Motor neuron (in vitro differentiated cells): ENCODE measurements at regions not wholly inside any gene's neighbourhood (a gene's known extent, or its start where the extent isn't known, plus 50 kb on each side); places are given as distances from the start of the nearest gene placed in this dataset.
A peak's percentile ranks its signal among the peaks of the same experiment; 100 is the strongest.
"Not testable (repeated sequence)": the region's sequence is repeated elsewhere in the genome, so short reads cannot be mapped to it uniquely, and the experiment has no call there.

Experiments used
- ATAC-seq, 8 experiments: fragments of 200-7000 bp; cut with Tn5 transposase; replicated peaks in 6 of 8; 2 replicates each; pipeline ENCODE4 v1.8.0; 2021; ENCODE audit warnings: mild to moderate bottlenecking in 8 of 8, moderate library complexity in 8 of 8
- H3K27ac ChIP-seq, 2 donors: fragments of 250-450 bp; sonication (Bioruptor Pico); 2 replicates each; pipeline ENCODE4 v1.9.0; 2021; ENCODE audit warnings: antibody characterized with exemption in 2 of 2, mild to moderate bottlenecking in 2 of 2, moderate library complexity in 1 of 2
- H3K4me1 ChIP-seq, 2 donors: fragments of 250-450 bp; sonication (Bioruptor Pico); replicated peaks in 1 of 2; 2 replicates each; pipeline ENCODE4 v1.6.1; 2021; ENCODE audit warnings: antibody characterized with exemption in 2 of 2, mild to moderate bottlenecking in 2 of 2, moderate library complexity in 1 of 2
- H3K4me3 ChIP-seq, 5 donors: fragments of 250-450 bp; sonication (Bioruptor Pico); 2 replicates each; pipeline ENCODE4 v1.9.0; 2021; ENCODE audit warnings: antibody characterized with exemption in 5 of 5, mild to moderate bottlenecking in 5 of 5, moderate library complexity in 4 of 5
- WGBS, 10 experiments: fragments of 450-650 bp; shearing (Covaris generic); methylation state at CpG; one replicate each; pipeline ENCODE4 v1.0.0; 2022; 5-methylcytosine and 5-hydroxymethylcytosine counted together
- in situ Hi-C, 9 experiments: fragments of 400-800 bp; cut with MboI; loops; one replicate each; pipeline ENCODE4 v1.15.0; 2021; ENCODE audit warnings: low sequenced_read_pairs in 9 of 9, low pct_unique_long_range_greater_than_20kb in 2 of 9; ENCODE audit not compliant: unreplicated experiment in 9 of 9

DNA sequence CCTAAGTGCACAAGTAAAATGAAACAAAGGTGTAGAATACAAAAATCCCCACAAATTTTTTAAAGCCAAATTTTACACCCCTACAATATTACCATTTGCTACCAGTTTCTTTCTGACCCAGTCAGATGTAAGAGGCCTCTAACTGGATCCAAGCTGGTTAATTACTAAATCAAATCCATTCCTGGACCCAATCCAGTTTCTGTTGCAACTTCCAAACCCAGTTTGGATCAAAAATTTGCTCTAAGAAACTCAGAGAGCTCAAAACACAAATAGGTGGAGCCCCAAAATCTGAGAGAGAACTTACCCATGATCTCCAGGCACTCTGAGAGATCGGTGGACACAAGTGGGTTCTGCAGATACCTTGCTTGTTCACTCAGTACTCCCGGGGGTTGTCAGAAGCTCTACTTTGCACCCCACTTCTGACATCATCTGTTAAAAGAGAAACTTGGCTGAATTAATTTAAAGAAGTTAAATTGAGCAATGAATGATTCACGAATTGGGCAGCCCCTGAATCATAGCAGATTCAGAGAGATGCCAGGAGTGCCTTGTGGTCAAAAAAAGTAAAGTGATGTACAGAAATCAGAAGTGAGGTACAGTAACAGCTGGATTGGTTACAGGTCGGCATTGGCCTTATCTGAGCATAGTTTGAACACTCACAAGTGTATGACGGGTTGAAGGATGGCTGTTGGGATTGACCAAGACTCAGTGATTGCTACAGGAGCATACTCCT lies 448.0 kb downstream of the KCNT2 start:
- no peak overlapping the region for H3K27ac ChIP-seq
- in situ Hi-C loops: loop anchor here in 4 of 9 experiments (25.0 kb wide), 2 partner anchors 152 to 502 kb away; partner anchors contain the start of gene CFH (in 2 of the 4)
- no peaks in the 10 kb centered on the region for H3K4me1 ChIP-seq
- no peak for ATAC-seq
- WGBS, 10 experiments: 0 to 100% (median 85%) methylated on average over 1 to 5 of the region's 5 CpGs; no CpG with 5 or more reads in 1 of the 10 experiments
- H3K4me3 ChIP-seq: no peak overlapping the region

DNA sequence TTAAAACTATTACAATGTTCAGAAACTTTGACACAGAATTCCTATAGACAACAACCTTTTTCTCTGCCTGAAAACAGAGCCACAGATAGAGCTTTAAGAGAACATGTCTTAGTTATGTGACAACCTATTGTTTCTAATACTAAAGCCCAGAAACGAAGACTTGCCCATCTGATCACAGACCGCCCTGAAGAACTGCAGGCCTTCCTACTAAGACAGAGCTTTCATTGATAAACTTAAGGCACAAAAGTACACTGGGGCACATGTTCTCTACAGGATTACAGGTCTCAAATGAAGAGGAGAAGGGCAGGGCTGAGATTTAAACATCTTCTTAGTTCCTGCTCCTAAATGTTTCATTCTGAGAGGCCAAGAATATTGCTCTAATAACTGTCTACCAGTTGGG lies 452.7 kb downstream of the KCNT2 start:
- in situ Hi-C loops: loop anchor here in 4 of 9 experiments (25.0 kb wide), 2 partner anchors 157 to 507 kb away; partner anchors contain the start of gene CFH (in 2 of the 4)
- Histone ChIP-seq H3K27ac (no peak overlapping the region), H3K4me1 (no peaks in the 10 kb centered on the region), H3K4me3 (no peak overlapping the region)
- no peak for ATAC-seq
- WGBS, 10 experiments: 66 to 100% (median 83%) methylated on average over 1 to 2 of the region's 2 CpGs; no CpG with 5 or more reads in 1 of the 10 experiments

DNA sequence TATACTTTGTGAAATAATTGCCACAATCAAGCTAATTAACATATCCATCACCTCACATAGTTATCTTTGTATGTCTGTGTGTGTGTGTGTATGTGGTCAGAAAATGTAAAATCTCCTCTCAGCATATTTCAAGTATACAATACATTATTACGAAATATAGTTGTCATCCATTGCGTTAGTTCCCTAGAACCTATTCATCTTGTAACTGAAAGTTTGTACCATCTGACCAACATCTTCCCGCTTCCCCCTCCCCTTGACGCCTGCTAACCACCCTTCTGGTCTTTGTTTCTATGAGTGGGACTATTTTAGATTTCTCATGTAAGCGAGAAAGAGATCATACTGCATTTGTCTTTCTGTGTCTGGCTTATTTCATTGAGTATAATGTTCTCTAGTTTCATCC lies 455.3 kb downstream of the KCNT2 start:
- in situ Hi-C loops: loop anchor here in 4 of 9 experiments (25.0 kb wide), 2 partner anchors 159 to 509 kb away; partner anchors contain the start of gene CFH (in 2 of the 4)
- Histone ChIP-seq H3K4me1 (no peaks in the 10 kb centered on the region), H3K4me3 (no peak overlapping the region), H3K27ac (no peak overlapping the region)
- ATAC-seq: no peak
- WGBS, 10 experiments: 67 to 100% (median 91%) methylated on average over 1 to 5 of the region's 5 CpGs; no CpG with 5 or more reads in 1 of the 10 experiments

GRCh38 chr1:196152086-196152485 lies 456.2 kb downstream of the KCNT2 start:
- no peak overlapping the region for H3K27ac ChIP-seq
- WGBS, 10 experiments: 80 to 100% (median 88%) methylated on average over 1 to 3 of the region's 3 CpGs; no CpG with 5 or more reads in 4 of the 10 experiments
- H3K4me3 ChIP-seq: no peak overlapping the region
- in situ Hi-C loops: loop anchor here in 4 of 9 experiments (25.0 kb wide), 2 partner anchors 160 to 510 kb away; partner anchors contain the start of gene CFH (in 2 of the 4)
- no peak for ATAC-seq
- H3K4me1 ChIP-seq: no peaks in the 10 kb centered on the region

DNA sequence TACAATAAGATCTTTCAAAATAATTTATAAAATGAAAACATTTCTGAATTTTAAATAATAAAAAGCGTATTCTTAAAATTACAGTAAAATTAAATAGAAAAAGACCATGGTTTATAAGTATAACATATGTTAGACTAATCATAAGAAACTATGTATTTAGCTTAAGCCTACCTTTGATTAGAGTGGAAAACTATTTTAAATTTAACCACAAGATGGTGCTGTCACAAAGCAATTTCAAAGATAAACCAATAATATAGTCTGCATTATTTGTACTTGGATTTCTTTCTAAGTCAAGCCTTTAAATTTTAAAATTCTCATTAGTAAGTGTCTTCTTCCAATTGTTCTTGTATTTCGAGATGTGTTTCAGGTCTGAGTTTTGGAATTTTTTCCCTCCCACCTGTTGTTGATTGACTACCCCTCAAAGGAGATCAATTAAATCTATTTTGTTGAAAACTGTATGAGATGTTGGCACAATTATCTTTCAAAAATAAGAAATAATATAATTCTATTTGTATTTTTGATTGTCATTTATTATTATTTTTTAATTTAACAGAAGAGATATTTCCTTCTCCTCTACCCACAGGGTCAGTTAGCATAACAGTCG lies 459.8 kb downstream of the KCNT2 start:
- peak in 2 of 8 experiments; percentile 23 to 32 for ATAC-seq
- Histone ChIP-seq H3K4me3 (no peak overlapping the region), H3K4me1 (no peaks in the 10 kb centered on the region), H3K27ac (no peak overlapping the region)
- in situ Hi-C loops: loop anchor here in 3 of 9 experiments (10.0 to 25.0 kb wide), 3 partner anchors 156 to 516 kb away; partner anchors contain the start of gene CFH (in 2 of the 3)
- 27 to 55% (median 33%) methylated on average over 2 to 3 of the region's 3 CpGs for WGBS, 10 experiments

DNA sequence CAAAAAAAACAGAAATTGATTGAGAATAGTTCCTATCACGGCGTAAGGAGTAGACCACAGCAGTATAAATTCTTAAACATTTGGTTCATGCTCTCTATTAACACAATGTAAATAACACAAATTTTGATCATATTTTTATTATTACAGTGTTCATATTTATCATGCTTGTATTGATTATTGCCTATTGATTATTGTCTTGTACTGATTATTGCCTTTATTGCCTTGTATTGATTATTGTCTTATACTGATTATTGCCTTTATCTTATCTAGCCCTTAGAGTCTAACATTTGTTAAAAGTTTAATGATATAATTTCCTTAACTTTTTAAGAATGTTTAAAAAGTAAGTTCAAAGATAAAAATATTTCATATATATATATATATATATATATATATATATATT lies 460.7 kb downstream of the KCNT2 start:
- H3K27ac ChIP-seq: no peak overlapping the region
- H3K4me1 ChIP-seq: peaks cover 0 to under 1% of the 10 kb centered on the region in 2 donors
- in situ Hi-C loops: loop anchor here in 3 of 9 experiments (10.0 to 25.0 kb wide), 3 partner anchors 157 to 517 kb away; partner anchors contain the start of gene CFH (in 2 of the 3)
- 80 to 100% (median 93%) methylated on average over 2 of the region's 2 CpGs for WGBS, 10 experiments
- ATAC-seq: no peak
- no peak overlapping the region for H3K4me3 ChIP-seq

DNA sequence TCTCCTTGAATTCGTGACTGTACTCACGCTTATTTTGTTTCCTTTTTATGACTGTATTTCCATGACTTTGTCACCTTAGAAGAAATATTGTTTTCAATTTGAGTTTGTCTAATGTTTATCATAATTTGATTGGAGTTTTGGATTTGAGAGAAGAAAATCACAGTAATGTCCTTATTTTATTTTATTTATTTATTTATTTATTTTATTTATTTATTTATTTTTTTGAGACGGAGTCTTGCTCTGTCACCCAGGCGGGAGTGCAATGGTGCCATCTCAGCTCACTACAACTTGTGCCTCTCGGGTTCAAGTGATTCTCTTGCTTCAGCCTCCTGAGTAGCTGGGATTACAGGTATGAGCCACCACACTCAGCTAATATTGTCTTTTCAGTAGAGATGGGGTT lies 463.1 kb downstream of the KCNT2 start:
- not testable (repeated sequence) for H3K4me1 ChIP-seq, ATAC-seq, H3K27ac ChIP-seq, H3K4me3 ChIP-seq
- in situ Hi-C loops: loop anchor here in 3 of 9 experiments (10.0 to 25.0 kb wide), 3 partner anchors 160 to 520 kb away; partner anchors contain the start of gene CFH (in 2 of the 3)
- WGBS, 10 experiments: 87 to 100% (median 95%) methylated on average over 2 to 5 of the region's 5 CpGs

GRCh38 chr1:196144588-196144987 lies 463.7 kb downstream of the KCNT2 start:
- H3K4me3 ChIP-seq: no peak overlapping the region
- no peak for ATAC-seq
- WGBS, 10 experiments: 40 to 100% (median 100%) methylated on average over 1 of the region's 1 CpG; no CpG with 5 or more reads in 4 of the 10 experiments
- H3K4me1 ChIP-seq: peaks cover 0 to 8% of the 10 kb centered on the region in 2 donors
- in situ Hi-C loops: loop anchor here in 3 of 9 experiments (10.0 to 25.0 kb wide), 3 partner anchors 160 to 520 kb away; partner anchors contain the start of gene CFH (in 2 of the 3)
- H3K27ac ChIP-seq: no peak overlapping the region

DNA sequence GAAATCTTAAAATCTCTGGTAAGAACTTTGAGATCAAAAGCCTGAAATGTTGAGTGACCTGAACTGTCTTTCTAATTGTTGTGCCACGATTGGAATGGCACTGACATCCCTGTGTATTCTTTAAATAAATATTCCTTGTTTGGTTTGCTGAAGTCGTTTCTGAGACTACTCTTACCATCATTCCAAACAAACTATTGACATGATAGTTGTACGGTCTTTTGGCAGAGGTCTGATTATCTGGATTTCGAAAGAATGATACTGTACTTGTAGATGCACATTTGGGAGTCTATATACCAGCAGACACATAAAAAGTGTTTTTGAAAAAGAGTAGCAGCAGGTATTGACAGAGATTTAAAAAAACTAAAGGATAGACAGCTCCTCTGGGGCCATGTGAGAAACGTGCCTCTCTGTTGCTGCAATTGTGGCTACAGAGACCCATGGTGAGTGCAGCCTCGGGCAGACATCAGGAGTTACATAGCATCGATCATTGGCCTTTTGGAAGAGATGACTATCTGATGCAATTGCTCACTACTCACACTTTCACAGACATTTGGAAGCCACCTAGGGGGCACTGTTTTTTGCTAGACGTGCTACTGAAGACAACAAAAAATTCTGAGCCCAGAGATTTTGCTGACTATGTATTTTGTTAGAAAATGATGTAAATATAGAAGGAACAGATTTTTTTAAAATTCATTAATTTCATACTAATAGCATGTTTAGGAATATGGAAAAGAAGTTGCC lies 464.5 kb downstream of the KCNT2 start:
- Histone ChIP-seq H3K4me1 (peaks cover 0 to 8% of the 10 kb centered on the region in 2 donors), H3K4me3 (no peak overlapping the region), H3K27ac (no peak overlapping the region)
- in situ Hi-C loops: loop anchor here in 3 of 9 experiments (10.0 to 25.0 kb wide), 3 partner anchors 161 to 521 kb away; partner anchors contain the start of gene CFH (in 2 of the 3)
- no peak for ATAC-seq
- 33 to 91% (median 68%) methylated on average over 4 to 8 of the region's 8 CpGs; no CpG with 5 or more reads in 1 of the 10 experiments for WGBS, 10 experiments

DNA sequence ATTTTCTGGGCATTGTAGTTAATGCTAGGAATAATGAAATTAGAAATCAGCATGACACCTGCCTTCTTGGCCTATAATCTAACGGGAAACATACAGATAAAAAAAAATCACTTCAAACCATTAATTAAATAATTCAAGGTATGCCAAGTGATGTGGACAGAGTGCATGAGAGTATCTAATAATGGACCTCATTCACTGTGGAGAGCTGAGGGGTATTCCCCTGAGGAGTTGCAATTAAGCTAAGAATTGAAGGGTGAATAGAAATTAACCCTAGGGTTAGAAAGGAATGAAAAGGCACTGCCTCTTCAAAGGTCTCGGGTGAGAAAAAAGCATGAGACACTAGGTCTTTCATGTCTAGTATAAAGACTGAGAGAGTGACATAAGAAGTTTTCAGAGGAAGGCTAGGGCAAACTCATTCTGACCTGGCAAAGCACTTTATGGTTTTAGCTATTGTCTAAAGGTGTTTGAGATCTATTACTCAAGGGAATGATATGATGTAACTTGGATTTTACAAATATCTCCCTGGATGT lies 466.1 kb downstream of the KCNT2 start:
- no peak overlapping the region for H3K27ac ChIP-seq
- ATAC-seq: no peak
- peaks cover 0 to 8% of the 10 kb centered on the region in 2 donors for H3K4me1 ChIP-seq
- H3K4me3 ChIP-seq: no peak overlapping the region
- 0 to 90% (median 26%) methylated on average over 1 to 2 of the region's 2 CpGs for WGBS, 10 experiments
- in situ Hi-C loops: loop anchor here in 3 of 9 experiments (10.0 to 25.0 kb wide), 3 partner anchors 163 to 523 kb away; partner anchors contain the start of gene CFH (in 2 of the 3)

- in situ Hi-C loops: loop anchor here in 2 of 9 experiments (25.0 kb wide), 1 partner anchor 526 kb away; the partner anchor contains the start of gene CFH (in 2 of the 2)
- no peaks in the 10 kb centered on the region for H3K4me1 ChIP-seq
- 0 to 100% (median 79%) methylated on average over 1 to 4 of the region's 4 CpGs for WGBS, 10 experiments
- H3K4me3 ChIP-seq: no peak overlapping the region
- no peak overlapping the region for H3K27ac ChIP-seq
- ATAC-seq: no peak
Measured at GRCh38 chr1:196136396-196136795, 471.8 kb downstream of the KCNT2 start.

DNA sequence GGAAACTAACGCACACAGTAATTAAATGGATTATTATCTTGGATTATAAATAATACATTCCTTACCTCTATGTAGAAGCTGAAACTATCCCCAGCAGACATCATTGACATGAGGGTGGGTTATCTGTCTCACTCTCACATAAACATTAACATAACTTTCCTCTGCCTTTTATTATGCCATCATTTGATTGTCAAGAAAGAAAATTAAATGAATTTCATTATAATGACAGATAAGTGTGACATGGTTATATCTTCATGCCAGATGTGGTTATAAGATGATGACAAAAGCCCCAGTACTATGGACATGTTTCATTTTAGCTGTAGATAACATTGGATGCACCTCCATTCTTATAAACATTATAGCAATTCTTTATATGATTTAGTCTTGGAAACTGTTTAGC lies 476.5 kb downstream of the KCNT2 start:
- no peak overlapping the region for H3K27ac ChIP-seq
- in situ Hi-C loops: loop anchor here in 2 of 9 experiments (25.0 kb wide), 1 partner anchor 531 kb away; the partner anchor contains the start of gene CFH (in 2 of the 2)
- WGBS, 10 experiments: 43 to 100% (median 100%) methylated on average over 1 of the region's 1 CpG; no CpG with 5 or more reads in 3 of the 10 experiments

More for the DNA sequence above, 476.5 kb downstream of the KCNT2 start:
- no peak for ATAC-seq
- Histone ChIP-seq H3K4me1 (no peaks in the 10 kb centered on the region), H3K4me3 (no peak overlapping the region)
